NCI-H1694 (cell line): ENCODE measurements at regions not wholly inside any gene's neighbourhood (a gene's known extent, or its start where the extent isn't known, plus 50 kb on each side); places are given as distances from the start of the nearest gene placed in this dataset.

Experiments used
- DNase-seq: peaks from one replicate; lab custom pipeline; 2025; lab: John Stamatoyannopoulos, UW

DNA sequence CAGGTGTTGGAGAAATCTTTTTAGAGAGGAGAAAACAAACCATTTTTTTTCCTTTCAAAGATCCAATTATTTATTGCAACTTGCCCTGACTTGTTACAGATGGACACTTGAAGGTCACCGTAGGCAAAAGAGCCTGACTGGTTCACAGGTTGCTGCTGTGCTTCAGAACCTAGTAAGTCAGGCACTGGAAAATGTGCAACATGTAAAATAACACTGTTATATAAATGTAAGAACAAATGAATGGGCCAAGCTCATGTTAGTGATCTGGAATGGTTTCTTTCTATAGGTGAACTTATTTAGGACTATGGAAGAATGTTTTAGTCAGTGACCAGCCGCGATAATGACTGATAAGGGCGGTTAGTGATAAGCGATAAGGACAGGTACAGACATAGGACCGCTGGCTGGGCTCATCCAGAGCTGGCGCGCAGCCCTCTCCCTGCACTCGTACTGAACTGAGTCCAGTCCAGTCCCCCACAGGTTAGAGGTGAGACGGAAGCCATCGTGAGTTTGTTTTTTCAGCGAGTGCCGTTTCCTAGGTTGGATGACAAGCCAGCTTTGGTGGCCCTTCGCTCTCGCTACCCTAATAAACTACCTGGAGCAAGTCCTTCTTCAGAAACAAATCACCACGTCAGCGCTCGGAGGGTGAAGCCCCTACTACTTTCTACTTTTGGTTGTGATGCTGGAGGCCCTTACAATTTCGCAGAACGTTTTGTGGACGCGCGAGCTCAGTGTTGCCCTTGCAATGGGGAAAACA is 94.4 kb upstream of the PRDM1 start:
- no peak for DNase-seq

DNA sequence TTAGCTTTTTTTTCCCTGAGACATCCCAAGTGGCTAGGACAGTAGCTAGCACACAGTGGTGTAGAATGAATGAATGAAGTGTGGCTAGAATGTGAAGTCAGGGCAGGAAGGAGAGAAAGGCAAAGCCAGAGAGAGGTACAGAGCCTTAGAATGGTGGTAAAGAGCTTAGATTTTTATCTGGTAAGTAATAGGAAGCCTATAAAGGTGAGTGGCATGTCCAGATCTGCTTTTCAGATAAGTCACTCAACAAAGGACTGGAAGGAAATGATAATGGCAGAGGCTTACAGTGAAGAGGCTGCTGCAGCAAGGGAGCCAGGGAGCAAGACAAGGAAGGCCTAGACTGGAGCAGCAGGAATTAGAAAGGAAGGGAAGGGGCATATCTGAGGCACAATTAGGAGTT is 96.0 kb upstream of the PRDM1 start:
- DNase-seq = no peak

DNA sequence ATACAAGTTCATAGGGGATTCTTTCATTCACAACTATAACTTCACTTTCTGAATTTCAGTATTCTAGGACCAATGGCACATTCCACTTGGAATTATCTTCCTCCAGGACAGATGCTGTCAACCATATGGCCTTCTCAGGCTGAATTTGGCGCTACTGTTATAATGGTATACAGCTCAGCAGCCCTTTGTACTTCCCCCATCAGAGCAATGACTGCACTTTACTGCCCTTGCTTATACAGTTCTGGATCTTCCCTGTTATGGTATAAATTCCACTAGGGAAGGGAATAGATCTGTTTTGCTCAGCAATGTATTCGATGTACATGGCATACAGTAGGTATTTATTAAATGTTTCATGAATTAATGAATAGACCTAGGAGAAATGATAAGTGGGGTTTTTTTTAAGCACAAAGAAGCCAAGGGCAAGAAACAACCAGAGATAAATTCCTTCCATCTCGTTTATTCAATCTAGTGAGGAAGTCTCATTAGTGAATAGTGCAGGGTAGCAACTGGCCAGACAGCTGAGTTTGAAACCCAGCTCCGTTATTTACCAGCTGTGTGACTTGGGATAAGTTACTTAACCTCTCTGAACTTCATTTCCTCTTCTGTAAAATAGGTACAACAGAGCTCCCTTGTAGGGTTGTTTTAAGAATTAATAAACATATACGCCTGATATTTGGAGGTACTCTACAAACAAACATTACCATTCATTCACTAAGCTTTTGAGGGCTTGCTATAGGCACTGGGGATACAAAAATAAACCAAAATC is 97.1 kb upstream of the PRDM1 start:
- peak; percentile 59 for DNase-seq

DNA sequence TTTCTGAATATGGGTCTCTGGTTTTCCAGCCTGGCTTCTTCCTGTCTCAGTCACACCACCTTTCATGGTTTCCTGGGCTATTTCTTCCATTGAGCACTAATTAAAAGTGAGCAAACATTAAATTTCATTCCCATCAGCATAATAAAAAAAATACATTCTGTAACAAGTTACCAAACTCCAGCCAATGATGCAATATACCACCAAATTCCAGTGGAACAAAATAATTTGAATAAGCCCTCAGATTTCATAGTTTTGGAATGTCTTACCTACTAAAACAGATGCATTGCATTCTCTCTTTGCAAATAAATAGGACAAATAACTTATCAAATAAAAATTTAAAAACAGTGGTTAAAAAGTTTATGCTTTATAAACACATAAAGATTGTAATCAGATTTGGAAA is 97.8 kb upstream of the PRDM1 start:
- no peak for DNase-seq

DNA sequence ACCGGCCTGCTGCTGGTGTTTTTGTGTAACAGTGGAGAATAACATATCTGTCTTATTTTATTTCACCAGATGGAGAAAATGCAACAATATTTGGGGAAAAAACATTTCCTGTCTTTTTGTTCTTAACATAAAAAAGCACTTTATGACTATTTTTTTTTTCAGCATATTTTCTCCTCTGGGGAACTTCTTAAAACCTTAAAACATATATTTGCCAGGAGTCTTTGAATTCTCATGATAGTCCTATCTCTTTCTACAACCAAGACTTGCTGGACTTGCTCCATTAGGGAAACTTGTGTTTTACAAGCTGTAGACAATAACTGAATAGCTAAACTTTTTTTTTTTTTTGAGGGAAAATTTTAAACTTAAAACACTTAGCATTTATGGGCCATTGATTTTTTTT is 98.6 kb upstream of the PRDM1 start:
- no peak for DNase-seq

DNA sequence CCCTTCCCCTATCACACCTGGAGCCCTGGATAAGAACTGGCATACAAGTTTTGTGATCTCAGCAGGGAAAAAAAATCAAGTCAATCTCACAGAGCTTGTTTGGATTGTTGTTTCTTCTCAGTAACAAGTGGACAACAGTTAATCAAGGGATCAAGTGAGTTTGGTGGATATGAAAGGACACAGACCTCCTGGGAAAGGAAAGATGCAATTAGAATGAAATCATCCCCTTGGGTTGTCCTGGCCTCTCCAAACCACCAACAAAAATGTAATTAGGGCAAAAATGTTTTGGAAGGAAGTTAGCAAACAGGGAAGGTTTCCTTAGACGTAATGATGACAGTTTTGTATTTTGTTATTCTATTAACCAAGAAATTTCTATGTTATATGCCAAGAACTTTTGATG is 99.1 kb upstream of the PRDM1 start:
- no peak for DNase-seq

DNA sequence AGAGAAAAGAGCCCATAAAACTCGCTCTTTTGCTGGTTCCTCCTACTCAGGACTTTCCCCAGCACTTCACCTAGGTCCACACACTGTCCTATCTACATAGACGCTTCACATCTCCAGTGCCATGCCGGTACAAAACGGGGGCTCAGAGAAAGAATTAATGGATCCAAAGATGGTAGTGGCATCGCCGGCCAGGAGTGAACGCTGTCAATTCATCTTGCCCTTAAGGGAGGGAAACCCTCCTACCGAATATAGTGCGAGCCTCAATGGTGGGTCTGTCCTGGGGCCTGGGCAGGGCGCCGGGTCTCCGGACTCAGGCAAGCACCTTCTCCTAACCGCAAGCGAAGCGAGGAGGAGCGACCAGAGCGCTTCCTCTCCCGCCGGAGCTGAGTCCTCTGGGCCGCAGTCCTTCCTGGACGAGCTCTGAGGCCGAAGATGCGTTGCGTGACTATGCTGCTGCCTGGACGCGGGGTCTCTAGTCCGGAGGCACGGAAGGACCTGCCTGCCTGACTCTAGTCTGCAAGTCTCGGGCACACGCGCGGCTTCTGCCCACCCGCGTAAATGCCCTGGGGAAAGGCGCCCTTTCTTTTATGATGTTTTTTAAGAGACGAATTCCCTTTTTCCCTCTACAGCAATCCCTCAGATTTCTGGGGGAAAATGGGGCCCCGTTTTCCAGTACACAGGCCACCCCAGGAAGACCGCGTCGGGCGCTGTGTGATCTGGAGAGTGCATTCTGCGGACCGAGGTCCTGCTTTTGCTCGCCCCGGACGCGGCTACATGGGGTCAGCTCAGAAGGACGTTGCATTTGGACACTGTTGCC is 100.1 kb upstream of the PRDM1 start:
- no peak for DNase-seq

DNA sequence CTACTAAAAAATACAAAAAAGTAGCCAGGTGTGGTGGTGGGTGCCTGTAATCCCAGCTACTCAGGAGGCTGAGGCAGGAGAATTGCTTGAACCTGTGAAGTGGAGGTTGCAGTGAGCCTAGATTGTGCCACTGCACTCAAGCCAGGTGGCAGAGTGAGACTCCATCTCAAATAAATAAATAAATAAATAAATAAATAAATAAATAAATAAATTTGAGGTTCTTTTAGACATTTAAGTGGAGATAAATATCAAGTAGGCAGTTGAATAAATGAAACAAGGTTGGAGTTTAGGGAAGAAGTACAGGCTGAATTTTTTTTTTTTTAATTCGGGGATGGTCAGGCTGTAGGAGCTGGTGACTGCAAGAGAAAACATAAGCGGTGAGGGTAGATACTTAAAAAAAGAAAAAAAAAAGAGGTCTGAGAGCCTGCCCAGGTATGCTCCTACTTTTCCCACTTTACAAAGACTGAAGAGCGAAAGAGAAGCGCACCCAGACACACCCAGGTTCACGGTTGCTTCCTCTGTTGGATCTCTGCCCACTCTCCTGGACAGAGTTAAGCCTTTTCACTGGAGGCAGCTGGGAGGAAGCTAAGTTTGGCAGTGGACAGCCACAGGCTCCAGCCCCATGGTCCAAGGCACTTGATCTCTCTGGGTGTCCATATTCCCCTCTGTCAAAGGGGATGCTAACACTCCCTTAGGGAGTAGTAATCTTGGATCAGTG is 100.9 kb upstream of the PRDM1 start:
- no peak for DNase-seq

DNA sequence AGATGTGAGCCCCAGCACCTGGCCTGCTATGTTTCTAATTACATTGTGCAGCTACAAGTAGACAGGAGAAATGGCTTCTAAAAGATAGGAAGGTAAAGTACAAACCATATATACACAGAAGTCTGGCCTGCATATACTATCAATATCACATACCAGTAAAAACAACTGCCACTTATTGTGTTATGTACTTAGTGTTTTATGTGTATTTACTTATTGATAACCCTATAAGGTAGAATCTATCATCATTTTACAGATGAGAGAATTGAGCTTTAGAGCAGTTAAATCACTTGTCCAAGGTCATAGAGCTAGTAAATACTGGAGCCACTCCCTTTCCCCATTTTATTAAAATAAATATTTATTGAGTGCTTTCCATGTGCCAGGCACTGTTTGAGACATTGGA is 102.4 kb upstream of the PRDM1 start:
- no peak for DNase-seq

DNA sequence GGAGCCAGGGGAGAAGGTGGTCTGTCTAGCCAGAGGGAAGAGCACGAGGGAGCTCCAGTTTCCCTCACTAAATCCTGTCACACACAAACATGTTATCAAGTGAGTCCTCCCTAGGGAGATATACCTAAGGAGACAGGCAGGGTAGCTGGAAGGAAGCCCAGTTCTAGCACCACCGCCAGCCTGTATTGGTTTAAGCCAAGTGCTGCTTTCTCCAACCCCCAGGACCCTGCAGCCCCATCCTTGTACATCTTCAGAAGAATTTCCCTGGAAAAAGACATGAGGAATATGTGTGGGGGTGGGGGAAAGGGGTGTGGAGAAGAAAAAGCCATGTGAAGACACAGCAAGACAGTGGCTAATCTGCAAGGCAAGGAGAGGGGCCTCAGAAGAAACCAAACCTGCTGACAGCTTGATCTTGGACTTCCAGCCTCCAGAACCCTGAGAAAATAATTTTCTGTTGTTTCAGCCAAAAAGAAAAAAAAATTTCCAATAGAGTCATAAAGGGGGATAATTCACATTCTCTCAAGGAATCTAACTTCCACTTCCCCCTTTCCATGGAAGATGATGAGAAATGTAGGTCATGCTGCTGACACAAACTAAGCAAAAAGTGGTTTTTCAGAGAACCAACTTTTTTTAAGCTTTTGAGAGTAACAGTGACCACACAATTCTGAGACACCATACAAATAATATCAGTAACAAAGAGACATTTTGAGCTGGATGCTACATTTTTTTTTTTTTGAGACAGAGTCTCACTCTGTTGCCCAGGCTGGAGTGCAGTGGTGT is 103.2 kb upstream of the PRDM1 start:
- no peak for DNase-seq

DNA sequence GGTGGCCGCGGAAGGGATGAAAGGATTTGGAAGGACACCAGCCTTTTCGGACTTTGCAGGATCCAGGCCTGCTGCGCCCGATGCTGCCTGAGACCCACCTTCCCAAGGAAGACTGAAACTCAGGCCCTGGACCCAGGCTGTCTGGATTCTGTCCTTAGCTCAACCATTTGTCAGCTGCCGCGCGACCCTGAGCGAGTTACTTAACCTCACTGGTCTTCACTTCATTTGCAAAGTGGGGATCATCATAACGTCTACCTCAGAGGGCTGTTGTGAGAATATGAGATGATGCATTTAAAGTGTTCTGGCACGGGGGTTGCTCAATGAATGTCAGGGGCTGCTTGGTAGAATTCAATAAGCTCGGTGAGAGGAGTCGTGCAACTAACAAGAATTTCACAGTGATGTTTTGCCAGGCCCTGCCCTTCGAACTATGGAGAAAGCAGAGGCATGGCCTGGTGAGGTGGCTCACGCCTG is 104.2 kb upstream of the PRDM1 start:
- no peak for DNase-seq

DNA sequence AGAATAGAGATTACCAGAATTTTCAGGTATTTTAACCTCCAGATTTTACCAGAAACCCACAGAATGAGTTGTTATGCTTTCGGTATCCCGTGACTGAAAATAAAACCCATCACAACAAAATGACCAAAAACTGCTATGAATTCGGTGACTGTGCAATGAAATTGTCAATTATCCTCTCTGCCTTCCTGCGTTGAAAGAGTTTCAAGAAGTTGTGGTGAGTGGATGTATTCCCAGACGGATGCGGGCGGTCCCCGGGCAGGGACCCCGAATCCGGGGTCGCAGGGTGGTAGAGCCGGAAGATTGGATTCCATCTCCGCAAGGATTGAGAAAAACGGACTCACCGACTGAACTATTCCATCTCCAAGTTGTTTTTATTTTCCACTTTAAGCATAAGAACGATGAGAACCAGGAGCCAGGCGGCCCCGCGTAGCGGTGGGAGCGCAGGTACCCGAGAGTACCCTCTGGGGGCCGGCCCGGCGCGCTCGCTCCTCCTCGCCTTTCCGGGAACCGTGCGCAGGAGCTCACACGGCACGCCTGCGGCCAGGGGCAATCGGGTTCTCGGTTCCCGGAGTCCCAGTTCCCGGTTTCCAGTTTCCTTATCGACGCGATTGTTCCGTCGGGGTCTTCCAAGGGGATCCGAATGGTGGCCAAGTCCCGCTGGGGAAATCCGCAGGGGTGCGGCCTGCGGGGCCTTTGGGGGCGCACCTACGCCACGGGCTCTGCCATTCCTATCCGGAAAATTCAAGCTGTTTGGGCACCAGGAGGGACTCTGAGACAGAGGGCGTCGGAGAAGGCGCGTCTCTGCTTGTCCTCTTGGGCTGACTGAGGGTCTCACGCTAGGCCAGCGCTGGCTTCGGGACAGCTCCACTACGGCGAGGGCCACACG is 104.9 kb upstream of the PRDM1 start:
- no peak for DNase-seq

DNA sequence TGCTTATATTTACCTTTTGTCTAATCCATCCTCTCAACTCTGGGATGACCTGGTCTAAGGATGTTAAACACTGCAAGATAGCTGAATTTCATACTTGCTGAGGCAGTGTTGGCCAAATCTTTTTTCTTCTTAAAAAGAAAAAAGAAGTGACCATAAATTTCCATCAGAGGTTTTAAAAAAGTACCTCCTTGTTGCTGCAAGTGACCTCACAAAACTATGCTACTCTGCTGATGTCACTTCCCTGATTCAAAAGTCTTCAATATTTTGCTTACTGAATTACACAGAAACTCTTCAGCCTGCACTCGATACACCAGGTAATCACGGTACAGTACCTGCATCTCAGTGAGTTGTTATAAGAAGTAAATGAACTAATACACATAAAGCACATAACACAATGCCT is 107.2 kb upstream of the PRDM1 start:
- DNase-seq = no peak

DNA sequence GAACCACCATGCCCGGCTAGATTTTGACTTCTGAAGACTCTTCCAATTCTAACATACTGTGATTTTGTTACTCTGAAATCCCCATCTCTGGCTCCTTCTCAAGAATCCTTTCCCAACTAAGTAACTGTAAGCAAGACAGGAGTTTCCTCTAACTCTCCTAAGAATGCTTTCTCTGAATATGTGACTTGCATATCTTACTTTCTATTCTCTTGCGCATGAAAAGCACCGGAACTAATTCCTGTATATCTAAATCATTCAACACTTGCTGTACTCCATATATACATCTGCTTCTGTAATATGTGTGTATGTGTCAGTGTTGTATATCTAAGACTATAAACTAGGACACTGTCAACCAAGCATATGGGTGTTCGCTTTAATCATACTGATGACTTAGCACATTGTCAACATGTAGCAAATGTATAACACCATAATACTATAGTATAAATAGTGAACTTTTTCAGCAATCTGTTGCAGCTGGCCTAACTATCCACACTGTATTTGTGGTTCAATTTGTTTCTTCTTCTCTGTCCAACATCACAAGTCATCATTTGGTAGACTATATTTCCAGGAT is 108.1 kb upstream of the PRDM1 start:
- DNase-seq = no peak

DNA sequence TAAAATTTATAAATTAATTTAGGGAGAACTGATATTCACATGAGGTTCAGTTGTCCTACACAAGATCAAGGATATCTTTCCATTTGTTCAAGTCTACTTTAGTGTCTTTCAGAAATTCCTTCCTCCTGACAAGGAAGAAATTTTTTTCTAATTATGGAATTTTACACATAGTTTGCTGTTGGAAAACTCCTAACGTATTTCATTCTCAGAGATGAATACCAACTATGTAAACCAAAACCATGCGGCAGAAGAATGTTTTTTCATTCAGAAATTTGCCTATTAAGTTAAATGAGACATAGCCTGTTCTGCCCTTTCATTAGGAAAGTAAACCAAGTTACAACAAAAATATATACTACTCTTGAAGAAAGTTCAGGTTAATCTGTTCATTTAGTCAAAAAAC is 111.2 kb upstream of the PRDM1 start:
- no peak for DNase-seq

DNA sequence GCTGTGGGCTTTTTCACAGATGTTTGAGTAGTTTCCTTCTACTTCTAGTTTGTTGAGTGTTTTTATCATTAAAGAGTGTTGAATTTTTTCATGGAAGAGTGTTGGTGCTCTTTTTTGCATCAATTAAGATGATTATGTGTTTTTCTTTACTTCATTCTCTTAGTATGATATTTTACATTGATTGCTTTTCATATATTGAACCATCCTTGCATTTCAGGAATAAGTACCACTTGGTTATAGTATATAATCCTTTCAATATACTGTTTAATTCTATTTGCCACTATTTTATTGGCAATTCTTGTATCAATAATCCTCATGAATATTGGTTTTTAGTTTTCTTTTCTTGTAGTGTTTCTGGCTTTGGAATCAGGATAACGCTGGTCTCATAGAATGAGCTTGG is 113.7 kb upstream of the PRDM1 start:
- DNase-seq = no peak

DNA sequence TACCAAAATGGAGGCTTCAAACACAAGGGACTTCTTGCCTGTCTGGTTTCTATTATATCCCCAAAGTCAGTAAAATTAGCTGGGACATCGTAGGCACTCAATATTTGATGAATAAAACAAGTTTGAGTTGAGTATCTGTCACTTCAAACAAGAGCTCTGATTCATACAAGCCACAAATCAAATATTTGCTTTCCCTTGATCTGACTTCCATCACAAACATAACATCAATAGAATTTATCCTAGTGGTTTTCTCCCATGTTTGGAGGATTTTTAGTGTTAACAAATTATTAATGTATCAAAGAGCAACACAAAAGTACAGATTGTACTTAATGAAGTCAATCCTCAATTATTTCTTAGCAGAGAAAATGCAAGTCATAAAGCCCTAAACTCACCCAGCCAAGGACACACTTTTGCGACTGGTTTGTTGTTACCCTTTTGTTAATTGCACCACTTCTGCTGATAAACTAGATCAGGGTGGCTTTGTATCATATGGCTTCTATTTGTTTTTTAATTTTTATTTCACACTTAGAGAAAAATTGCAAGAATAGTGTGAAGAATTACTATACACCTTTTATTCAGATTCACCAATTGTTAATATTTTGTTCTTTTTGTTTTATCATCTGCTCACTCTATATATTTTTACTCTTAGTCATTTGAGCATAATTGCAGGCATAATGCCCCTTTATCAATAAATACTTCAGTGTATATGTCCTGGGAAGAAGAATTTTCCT is 117.4 kb upstream of the PRDM1 start:
- no peak for DNase-seq

DNA sequence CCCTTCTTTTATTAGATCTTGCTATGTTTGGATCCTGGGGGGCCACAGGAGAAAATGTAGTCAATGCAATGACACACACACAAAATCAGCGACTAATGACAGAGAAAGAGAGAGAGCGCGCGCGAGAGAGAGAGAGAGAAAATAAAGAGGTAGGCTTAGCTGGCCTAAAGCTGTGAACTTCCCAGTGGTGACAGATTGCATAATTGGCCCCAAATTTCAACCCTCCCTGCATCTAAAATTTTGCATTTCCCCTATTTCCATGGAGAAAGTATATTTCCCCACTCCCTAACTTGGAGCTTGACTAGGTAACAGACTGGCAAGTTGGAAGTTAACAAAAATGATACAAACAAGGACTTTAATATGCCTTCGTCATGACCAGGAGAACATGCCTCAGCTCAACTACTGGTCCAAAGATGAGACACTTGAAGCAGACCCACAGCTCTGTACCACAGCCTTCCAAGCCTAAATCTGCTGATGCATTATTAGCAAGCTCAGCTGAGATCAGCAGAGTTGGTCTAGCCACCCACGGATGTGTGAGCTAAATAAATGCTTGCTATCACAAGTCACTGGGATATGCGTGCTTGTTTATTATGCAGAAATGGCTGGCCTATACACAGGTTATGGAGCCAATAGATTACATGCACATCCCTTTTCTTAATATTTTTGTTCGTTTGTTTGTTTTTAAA is 118.1 kb upstream of the PRDM1 start:
- no peak for DNase-seq

DNA sequence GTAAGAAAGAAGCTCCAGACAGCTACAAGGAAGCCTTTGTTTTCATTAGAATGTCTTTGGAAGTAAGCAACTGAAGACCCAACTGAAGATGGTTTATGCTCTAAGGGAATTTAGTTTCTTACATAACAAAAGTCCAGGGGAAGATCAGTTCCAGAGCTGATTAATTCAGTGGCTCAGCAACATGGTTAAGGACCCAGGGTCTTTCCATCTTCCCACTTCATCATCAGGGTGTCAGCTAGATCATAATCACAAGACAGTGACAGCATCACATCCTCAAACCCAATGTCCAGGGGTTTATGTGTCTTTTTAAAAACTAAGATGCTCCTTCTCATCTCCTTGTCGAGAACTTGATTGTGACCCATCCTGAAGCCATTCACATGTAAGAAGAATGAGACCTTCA is 119.7 kb upstream of the PRDM1 start:
- no peak for DNase-seq
